ENCODE measurements at regions not wholly inside any gene's neighbourhood (a gene's known extent, or its start where the extent isn't known, plus 50 kb on each side); places are given as distances from the start of the nearest gene placed in this dataset.

- Histone ChIP-seq H3K4me3 (ENCODE audit: low read depth, low read length, poor library complexity, severe bottlenecking) (no peak overlapping the region), H4K20me1 (ENCODE audit: insufficient read depth, low read length) (no peaks in the 10 kb centered on the region), H3F3A (ENCODE audit: insufficient read depth, low read length) (no peaks in the 10 kb centered on the region), H3K27me3 (ENCODE audit: insufficient read depth, low read length) (no peaks in the 10 kb centered on the region), H2AFZ (ENCODE audit: low read length) (no peak overlapping the region), H3K9me3 (ENCODE audit: low read length) (no peaks in the 10 kb centered on the region), H3K27ac (ENCODE audit: low read depth, low read length, poor library complexity, severe bottlenecking) (no peak overlapping the region), H3K36me3 (ENCODE audit: insufficient read depth, low read length) (no peaks in the 10 kb centered on the region), H3K4me2 (ENCODE audit: low read length) (no peak overlapping the region), H3K9ac (ENCODE audit: low read length) (no peak overlapping the region), H3K79me2 (ENCODE audit: insufficient read depth, low read length) (no peaks in the 10 kb centered on the region), H3K4me1 (ENCODE audit: insufficient read depth, low read length, severe bottlenecking) (no peaks in the 10 kb centered on the region), H3K9me2 (ENCODE audit: low read depth, low read length) (no peaks in the 10 kb centered on the region)
- TF ChIP-seq EZH2 (IDR thresholded peaks at IDR 0.05; ENCODE audit: borderline replicate concordance, low read length): no peak
- TF ChIP-seq CTCF (IDR thresholded peaks at IDR 0.05; ENCODE audit: low read length): no peak
These were observed 146.9 kb upstream of the UFM1 start for GRCh38 chr13:38202740-38203139.

GRCh38 chr13:38191016-38191415, 158.6 kb upstream of the UFM1 start:
- no peaks in the 10 kb centered on the region for H3K9me2 ChIP-seq (ENCODE audit: low read depth, low read length)
- TF ChIP-seq CTCF (IDR thresholded peaks at IDR 0.05; ENCODE audit: low read length) (no peak), EZH2 (IDR thresholded peaks at IDR 0.05; ENCODE audit: borderline replicate concordance, low read length) (no peak)

GRCh38 chr13:38180670-38181069, 169.0 kb upstream of the UFM1 start:
- Histone ChIP-seq H3K9ac (ENCODE audit: low read length) (no peak overlapping the region), H3K4me1 (ENCODE audit: insufficient read depth, low read length, severe bottlenecking) (no peaks in the 10 kb centered on the region), H3K9me3 (ENCODE audit: low read length) (no peaks in the 10 kb centered on the region), H3K9me2 (ENCODE audit: low read depth, low read length) (no peaks in the 10 kb centered on the region), H3K36me3 (ENCODE audit: insufficient read depth, low read length) (no peaks in the 10 kb centered on the region), H3K79me2 (ENCODE audit: insufficient read depth, low read length) (no peaks in the 10 kb centered on the region), H3K27ac (ENCODE audit: low read depth, low read length, poor library complexity, severe bottlenecking) (no peak overlapping the region), H4K20me1 (ENCODE audit: insufficient read depth, low read length) (no peaks in the 10 kb centered on the region), H3K27me3 (ENCODE audit: insufficient read depth, low read length) (no peaks in the 10 kb centered on the region), H2AFZ (ENCODE audit: low read length) (peak overlapping the region; percentile 79; the same call in 1 of the 2 replicates), H3F3A (ENCODE audit: insufficient read depth, low read length) (no peaks in the 10 kb centered on the region), H3K4me3 (ENCODE audit: low read depth, low read length, poor library complexity, severe bottlenecking) (peak overlapping the region; percentile 27), H3K4me2 (ENCODE audit: low read length) (peak overlapping the region; percentile 36)
- TF ChIP-seq CTCF (IDR thresholded peaks at IDR 0.05; ENCODE audit: low read length) (no peak), EZH2 (IDR thresholded peaks at IDR 0.05; ENCODE audit: borderline replicate concordance, low read length) (no peak)

More at GRCh38 chr13:38191016-38191415, 158.6 kb upstream of the UFM1 start:
- no peaks in the 10 kb centered on the region for H4K20me1 ChIP-seq (ENCODE audit: insufficient read depth, low read length)
- no peak overlapping the region for H3K27ac ChIP-seq (ENCODE audit: low read depth, low read length, poor library complexity, severe bottlenecking)
- no peaks in the 10 kb centered on the region for H3F3A ChIP-seq (ENCODE audit: insufficient read depth, low read length)
- no peaks in the 10 kb centered on the region for H3K4me1 ChIP-seq (ENCODE audit: insufficient read depth, low read length, severe bottlenecking)
- H3K4me2 ChIP-seq (ENCODE audit: low read length): no peak overlapping the region
- H3K9ac ChIP-seq (ENCODE audit: low read length): no peak overlapping the region
- no peak overlapping the region for H3K4me3 ChIP-seq (ENCODE audit: low read depth, low read length, poor library complexity, severe bottlenecking)
- H3K27me3 ChIP-seq (ENCODE audit: insufficient read depth, low read length): no peaks in the 10 kb centered on the region
- H3K79me2 ChIP-seq (ENCODE audit: insufficient read depth, low read length): no peaks in the 10 kb centered on the region
- H3K9me3 ChIP-seq (ENCODE audit: low read length): no peaks in the 10 kb centered on the region
- no peak overlapping the region for H2AFZ ChIP-seq (ENCODE audit: low read length)
- no peaks in the 10 kb centered on the region for H3K36me3 ChIP-seq (ENCODE audit: insufficient read depth, low read length)

All from OCI-LY1 (cell line).